ENCODE measurements at regions not wholly inside any gene's neighbourhood (a gene's known extent, or its start where the extent isn't known, plus 50 kb on each side); places are given as distances from the start of the nearest gene placed in this dataset.

GRCh38 chr14:44112774-44113460 is 394.2 kb downstream of the FSCB start:
- TF ChIP-seq ELF1 (IDR thresholded peaks at IDR 0.05) (no peak), YY1 (IDR thresholded peaks at IDR 0.05; ENCODE audit: low read depth) (no peak)
- H3K27me3 ChIP-seq (ENCODE audit: insufficient read depth): no peaks in the 10 kb centered on the region
- H3K4me1 ChIP-seq (ENCODE audit: control insufficient read depth in 1 of 2, insufficient read depth in 2 of 2, low read depth in 1 of 2, low read length in 1 of 2): no peaks in the 10 kb centered on the region
- no peaks in the 10 kb centered on the region for H4K20me1 ChIP-seq (ENCODE audit: insufficient read depth)
- H3K9ac ChIP-seq: no peak overlapping the region
- H3K27ac ChIP-seq (ENCODE audit: low read depth in 2 of 2, low read length in 1 of 2): no peak overlapping the region
- H3K36me3 ChIP-seq (replicated peaks in 1 of 2; ENCODE audit: control insufficient read depth in 1 of 2, insufficient read depth in 2 of 2, low read length in 1 of 2): no peaks in the 10 kb centered on the region
- no peak overlapping the region for H3K4me2 ChIP-seq
- no peak overlapping the region for H2AFZ ChIP-seq (ENCODE audit: low read depth)
- H3K79me2 ChIP-seq (ENCODE audit: insufficient read depth): no peaks in the 10 kb centered on the region
- DNase-seq: no peak
- POLR2A ChIA-PET: no interaction called here
- no peaks in the 10 kb centered on the region for H3F3A ChIP-seq (replicated peaks; ENCODE audit: insufficient read depth)
- no peaks in the 10 kb centered on the region for H3K9me2 ChIP-seq
- H3K4me3 ChIP-seq (ENCODE audit: low read depth in 2 of 2, low read length in 1 of 2): no peak overlapping the region
- CTCF ChIA-PET: no interaction called here
- H3K9me3 ChIP-seq: no peaks in the 10 kb centered on the region

GRCh38 chr14:44109036-44109435 is 398.0 kb downstream of the FSCB start:
- no peaks in the 10 kb centered on the region for H4K20me1 ChIP-seq (ENCODE audit: insufficient read depth)
- H3K27me3 ChIP-seq (ENCODE audit: insufficient read depth): no peaks in the 10 kb centered on the region
- no peak overlapping the region for H2AFZ ChIP-seq (ENCODE audit: low read depth)
- no peak overlapping the region for H3K4me3 ChIP-seq (ENCODE audit: low read depth in 2 of 2, low read length in 1 of 2)
- no peak overlapping the region for H3K27ac ChIP-seq (ENCODE audit: low read depth in 2 of 2, low read length in 1 of 2)
- DNase-seq: no peak
- POLR2A ChIA-PET: no interaction called here
- no peaks in the 10 kb centered on the region for H3K36me3 ChIP-seq (replicated peaks in 1 of 2; ENCODE audit: control insufficient read depth in 1 of 2, insufficient read depth in 2 of 2, low read length in 1 of 2)
- H3F3A ChIP-seq (replicated peaks; ENCODE audit: insufficient read depth): no peaks in the 10 kb centered on the region
- WGBS (ENCODE audit: low lambda C conversion rate): 47% methylated on average over 1 of the region's 1 CpG
- H3K9me2 ChIP-seq: no peaks in the 10 kb centered on the region
- TF ChIP-seq ELF1 (IDR thresholded peaks at IDR 0.05) (no peak), FOXJ3 (CRISPR knock-in tag; IDR thresholded peaks at IDR 0.05) (no peak), GABPA (IDR thresholded peaks at IDR 0.05; ENCODE audit: low read depth) (no peak), TAF1 (IDR thresholded peaks at IDR 0.05; ENCODE audit: borderline replicate concordance, low read depth, low read length) (no peak), RCOR1 (IDR thresholded peaks at IDR 0.05; ENCODE audit: low read length) (no peak), GATA2 (CRISPR knock-in tag; IDR thresholded peaks at IDR 0.05) (no peak), CTCF (IDR thresholded peaks at IDR 0.05) (no peak), PBX3 (IDR thresholded peaks at IDR 0.05) (no peak), RAD21 (IDR thresholded peaks at IDR 0.05; ENCODE audit: low read length) (no peak), EZH2phosphoT487 (IDR thresholded peaks at IDR 0.05; ENCODE audit: borderline replicate concordance, low read depth) (no peak), TCF12 (IDR thresholded peaks at IDR 0.05) (no peak), FOSL2 (IDR thresholded peaks at IDR 0.05; ENCODE audit: borderline replicate concordance, low read depth) (no peak), CHD2 (IDR thresholded peaks at IDR 0.05; ENCODE audit: low read length, partially characterized antibody) (no peak), FOXM1 (IDR thresholded peaks at IDR 0.05; ENCODE audit: low read depth) (no peak), ZBTB33 (IDR thresholded peaks at IDR 0.05; ENCODE audit: borderline replicate concordance, low read depth) (no peak), NRF1 (IDR thresholded peaks at IDR 0.05; ENCODE audit: low read depth, low read length) (no peak), IRF3 (IDR thresholded peaks at IDR 0.05; ENCODE audit: low read depth, low read length) (no peak), YY1 (IDR thresholded peaks at IDR 0.05; ENCODE audit: low read depth) (no peak)
- no peak overlapping the region for H3K9ac ChIP-seq
- H3K4me1 ChIP-seq (ENCODE audit: control insufficient read depth in 1 of 2, insufficient read depth in 2 of 2, low read depth in 1 of 2, low read length in 1 of 2): no peaks in the 10 kb centered on the region
- no peak overlapping the region for H3K4me2 ChIP-seq
- CTCF ChIA-PET: no interaction called here
- H3K79me2 ChIP-seq (ENCODE audit: insufficient read depth): no peaks in the 10 kb centered on the region
- H3K9me3 ChIP-seq: no peaks in the 10 kb centered on the region

Measured in SK-N-SH (cell line).